OCI-LY7 (cell line): ENCODE measurements at regions not wholly inside any gene's neighbourhood (a gene's known extent, or its start where the extent isn't known, plus 50 kb on each side); places are given as distances from the start of the nearest gene placed in this dataset.

Experiments
- EZH2phosphoT487 ChIP-seq: fragments of 200-600 bp; sonication (generic); IDR thresholded peaks from 2 replicates; pipeline ENCODE4 v1.6.1; 2018; ENCODE audit warnings: low read depth, borderline replicate concordance, mild to moderate bottlenecking, mixed run types, antibody characterized with exemption, low read length, moderate library complexity, mixed read lengths
- TF ChIP-seq, protein P1 (sequence below): fragments of 200-600 bp; sonication (generic); conservative IDR thresholded peaks from 2 replicates; pipeline ENCODE4 v1.5.1; 2014; ENCODE audit warnings: mild to moderate bottlenecking, antibody characterized with exemption, low read length, moderate library complexity, mixed read lengths

DNA sequence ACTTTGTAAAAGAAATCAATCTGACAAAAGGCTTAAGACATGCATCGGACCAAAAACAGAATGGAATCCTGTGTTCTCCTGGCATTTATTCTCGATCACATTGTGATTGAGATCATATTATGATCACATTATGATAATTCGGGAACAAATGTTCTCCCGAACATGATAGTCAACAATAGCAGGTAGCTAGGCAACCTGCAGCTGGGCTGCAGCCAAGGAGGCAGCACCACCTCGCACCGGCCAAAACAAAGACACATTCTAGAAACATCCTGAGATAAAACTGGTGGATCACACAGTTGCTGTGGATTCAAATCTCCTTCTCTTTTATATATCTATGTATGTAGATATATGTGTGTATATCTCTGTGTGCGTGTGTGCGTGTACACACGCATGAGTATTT lies 480.6 kb upstream of the CYLC2 start:
- TF ChIP-seq, protein P1, sequence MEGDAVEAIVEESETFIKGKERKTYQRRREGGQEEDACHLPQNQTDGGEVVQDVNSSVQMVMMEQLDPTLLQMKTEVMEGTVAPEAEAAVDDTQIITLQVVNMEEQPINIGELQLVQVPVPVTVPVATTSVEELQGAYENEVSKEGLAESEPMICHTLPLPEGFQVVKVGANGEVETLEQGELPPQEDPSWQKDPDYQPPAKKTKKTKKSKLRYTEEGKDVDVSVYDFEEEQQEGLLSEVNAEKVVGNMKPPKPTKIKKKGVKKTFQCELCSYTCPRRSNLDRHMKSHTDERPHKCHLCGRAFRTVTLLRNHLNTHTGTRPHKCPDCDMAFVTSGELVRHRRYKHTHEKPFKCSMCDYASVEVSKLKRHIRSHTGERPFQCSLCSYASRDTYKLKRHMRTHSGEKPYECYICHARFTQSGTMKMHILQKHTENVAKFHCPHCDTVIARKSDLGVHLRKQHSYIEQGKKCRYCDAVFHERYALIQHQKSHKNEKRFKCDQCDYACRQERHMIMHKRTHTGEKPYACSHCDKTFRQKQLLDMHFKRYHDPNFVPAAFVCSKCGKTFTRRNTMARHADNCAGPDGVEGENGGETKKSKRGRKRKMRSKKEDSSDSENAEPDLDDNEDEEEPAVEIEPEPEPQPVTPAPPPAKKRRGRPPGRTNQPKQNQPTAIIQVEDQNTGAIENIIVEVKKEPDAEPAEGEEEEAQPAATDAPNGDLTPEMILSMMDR, result no peak
- no peak for TF ChIP-seq EZH2phosphoT487
